ENCODE measurements at regions not wholly inside any gene's neighbourhood (a gene's known extent, or its start where the extent isn't known, plus 50 kb on each side); places are given as distances from the start of the nearest gene placed in this dataset.

GRCh38 chr11:28520291-28520690, 412.1 kb downstream of the METTL15 start:
- Mint-ChIP-seq H3K27ac (no peak overlapping the region), H3K36me3 (ENCODE audit: low read depth) (no peaks in the 10 kb centered on the region), H3K9me3 (peaks cover 4% of the 10 kb centered on the region), H3K4me3 (no peak overlapping the region), H3K27me3 (no peaks in the 10 kb centered on the region), H3K4me1 (ENCODE audit: low read depth) (no peaks in the 10 kb centered on the region)
- no peak overlapping the region for H3K27ac ChIP-seq (ENCODE audit: low read depth in 1 of 2, low read length in 2 of 2)
- intact Hi-C loops (cut with DNase I, micrococcal nuclease): no loop called here
- TF ChIP-seq, protein P1, sequence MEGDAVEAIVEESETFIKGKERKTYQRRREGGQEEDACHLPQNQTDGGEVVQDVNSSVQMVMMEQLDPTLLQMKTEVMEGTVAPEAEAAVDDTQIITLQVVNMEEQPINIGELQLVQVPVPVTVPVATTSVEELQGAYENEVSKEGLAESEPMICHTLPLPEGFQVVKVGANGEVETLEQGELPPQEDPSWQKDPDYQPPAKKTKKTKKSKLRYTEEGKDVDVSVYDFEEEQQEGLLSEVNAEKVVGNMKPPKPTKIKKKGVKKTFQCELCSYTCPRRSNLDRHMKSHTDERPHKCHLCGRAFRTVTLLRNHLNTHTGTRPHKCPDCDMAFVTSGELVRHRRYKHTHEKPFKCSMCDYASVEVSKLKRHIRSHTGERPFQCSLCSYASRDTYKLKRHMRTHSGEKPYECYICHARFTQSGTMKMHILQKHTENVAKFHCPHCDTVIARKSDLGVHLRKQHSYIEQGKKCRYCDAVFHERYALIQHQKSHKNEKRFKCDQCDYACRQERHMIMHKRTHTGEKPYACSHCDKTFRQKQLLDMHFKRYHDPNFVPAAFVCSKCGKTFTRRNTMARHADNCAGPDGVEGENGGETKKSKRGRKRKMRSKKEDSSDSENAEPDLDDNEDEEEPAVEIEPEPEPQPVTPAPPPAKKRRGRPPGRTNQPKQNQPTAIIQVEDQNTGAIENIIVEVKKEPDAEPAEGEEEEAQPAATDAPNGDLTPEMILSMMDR (IDR thresholded peaks at IDR 0.05): no peak
- no peak overlapping the region for H3K4me3 ChIP-seq (ENCODE audit: low read length)
- no peaks in the 10 kb centered on the region for H3K9me3 ChIP-seq (ENCODE audit: control insufficient read depth in 1 of 2, insufficient read depth in 1 of 2, low read length in 2 of 2)
- ChIA-PET CTCF (no interaction called here), POLR2A (no interaction called here)
- no peak for ATAC-seq (ENCODE audit: poor library complexity)
- no peaks in the 10 kb centered on the region for H3K27me3 ChIP-seq (ENCODE audit: control insufficient read depth in 1 of 2, insufficient read depth in 2 of 2, low read length in 2 of 2)
- H3K4me1 ChIP-seq (ENCODE audit: insufficient read depth, low read length): no peaks in the 10 kb centered on the region
- no peak for DNase-seq
- H3K36me3 ChIP-seq (ENCODE audit: insufficient read depth, low read length): no peaks in the 10 kb centered on the region

DNA sequence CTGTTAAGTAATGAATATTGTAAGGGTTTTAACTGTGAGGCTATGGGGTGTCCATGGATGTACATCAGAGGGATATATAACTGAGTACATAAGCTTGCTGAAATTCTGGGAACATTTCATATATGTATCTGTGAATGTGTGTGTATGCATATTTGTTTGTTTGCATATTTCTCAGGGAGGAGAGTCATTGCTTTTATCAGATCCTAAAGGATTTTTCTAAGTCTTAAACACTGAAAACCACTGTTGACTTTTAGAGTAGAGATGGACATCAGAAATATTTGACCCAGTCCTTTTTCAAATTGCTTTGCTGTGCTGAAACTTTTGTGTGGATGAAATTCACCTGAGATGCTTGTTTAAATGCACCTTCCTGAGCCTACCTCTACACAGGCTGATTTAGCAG, 410.6 kb downstream of the METTL15 start:
- Histone ChIP-seq H3K36me3 (ENCODE audit: insufficient read depth, low read length) (no peaks in the 10 kb centered on the region), H3K9me3 (ENCODE audit: control insufficient read depth in 1 of 2, insufficient read depth in 1 of 2, low read length in 2 of 2) (no peaks in the 10 kb centered on the region), H3K4me1 (ENCODE audit: insufficient read depth, low read length) (no peaks in the 10 kb centered on the region), H3K27ac (ENCODE audit: low read depth in 1 of 2, low read length in 2 of 2) (no peak overlapping the region), H3K4me3 (ENCODE audit: low read length) (no peak overlapping the region), H3K27me3 (ENCODE audit: control insufficient read depth in 1 of 2, insufficient read depth in 2 of 2, low read length in 2 of 2) (no peaks in the 10 kb centered on the region)
- ATAC-seq (ENCODE audit: poor library complexity): no peak
- Mint-ChIP-seq H3K4me1 (ENCODE audit: low read depth) (no peaks in the 10 kb centered on the region), H3K9me3 (peaks cover 4% of the 10 kb centered on the region), H3K27ac (no peak overlapping the region), H3K4me3 (no peak overlapping the region), H3K36me3 (ENCODE audit: low read depth) (no peaks in the 10 kb centered on the region), H3K27me3 (no peaks in the 10 kb centered on the region)
- CTCF ChIA-PET: no interaction called here
- no peak for DNase-seq
- POLR2A ChIA-PET: no interaction called here
- intact Hi-C loops (cut with DNase I, micrococcal nuclease): no loop called here
- TF ChIP-seq, protein P1 (IDR thresholded peaks at IDR 0.05): no peak

GRCh38 chr11:28517621-28518020, 409.4 kb downstream of the METTL15 start:
- ATAC-seq (ENCODE audit: poor library complexity) (no peak), DNase-seq (no peak)
- H3K4me3 Mint-ChIP-seq: no peak overlapping the region
- CTCF ChIA-PET: interaction anchor here (1.2 kb wide), 1 partner anchor 12 kb away, joined by 4 read pairs; no protein-coding TSS in a partner anchor
- no peaks in the 10 kb centered on the region for H3K36me3 Mint-ChIP-seq (ENCODE audit: low read depth)
- Histone ChIP-seq H3K4me1 (ENCODE audit: insufficient read depth, low read length) (no peaks in the 10 kb centered on the region), H3K36me3 (ENCODE audit: insufficient read depth, low read length) (no peaks in the 10 kb centered on the region), H3K27ac (ENCODE audit: low read depth in 1 of 2, low read length in 2 of 2) (no peak overlapping the region), H3K9me3 (ENCODE audit: control insufficient read depth in 1 of 2, insufficient read depth in 1 of 2, low read length in 2 of 2) (peaks cover 0 to 2% of the 10 kb centered on the region in 2 experiments), H3K4me3 (ENCODE audit: low read length) (no peak overlapping the region), H3K27me3 (ENCODE audit: control insufficient read depth in 1 of 2, insufficient read depth in 2 of 2, low read length in 2 of 2) (no peaks in the 10 kb centered on the region)
- POLR2A ChIA-PET: no interaction called here
- H3K9me3 Mint-ChIP-seq: peaks cover 4% of the 10 kb centered on the region
- H3K4me1 Mint-ChIP-seq (ENCODE audit: low read depth): no peaks in the 10 kb centered on the region
- TF ChIP-seq, protein P1 (IDR thresholded peaks at IDR 0.05): no peak
- H3K27me3 Mint-ChIP-seq: no peaks in the 10 kb centered on the region
- intact Hi-C loops (cut with DNase I, micrococcal nuclease): no loop called here
- H3K27ac Mint-ChIP-seq: no peak overlapping the region

Data from CD4-positive, alpha-beta T cell (primary cell).